HCT116 (cell line): ENCODE measurements at regions not wholly inside any gene's neighbourhood (a gene's known extent, or its start where the extent isn't known, plus 50 kb on each side); places are given as distances from the start of the nearest gene placed in this dataset.

Experiments
- ATAC-seq: fragments of 200-7000 bp; cut with Tn5 transposase; 2 replicates; pipeline ENCODE4 v1.9.1; 2020; ENCODE audit warnings: mild to moderate bottlenecking, moderate library complexity
- BruUV-seq: library from RNA; stranded (reverse); fragments of 400-500 nt; replicated peaks from 2 replicates; lab custom pipeline; 2021; lab: Mats Ljungman, UMichigan
- CTCF ChIA-PET: fragments of 300-600 bp; sonication (Branson Sonifier 250); formaldehyde crosslinking; loops from one replicate; lab custom pipeline; 2021; ENCODE audit warnings: antibody characterized with exemption; lab: Charles Lee
- POLR2A ChIA-PET: fragments of 300-600, 350-600 bp; sonication (Branson Sonifier 250); formaldehyde crosslinking; loops from one replicate; lab custom pipeline; 2021; ENCODE audit warnings: antibody characterized with exemption; lab: Charles Lee
- RAD21 ChIA-PET, 2 experiments: fragments of 300-600 bp; sonication (Branson Sonifier 250); formaldehyde crosslinking; loops; one replicate each; lab custom pipeline; 2023; ENCODE audit warnings: low total read pairs in 2 of 2; ENCODE audit not compliant: uncharacterized antibody in 2 of 2, unreplicated experiment in 2 of 2, low non-redundant PET in 1 of 2; lab: Charles Lee
- DNase-seq: peaks from one replicate; pipeline ENCODE4 v3.0.0-alpha.2; 2010; ENCODE audit warnings: low read depth, low spot score
- H2AFZ ChIP-seq: fragments of 200-600 bp; shearing (Covaris generic), sonication (generic); 2 replicates; pipeline ENCODE4 v1.6.1; 2017; ENCODE audit warnings: low read depth, mixed run types, mixed read lengths, antibody characterized with exemption, low read length; ENCODE audit not compliant: poor library complexity, severe bottlenecking
- H3K27ac ChIP-seq: 2 replicates; pipeline ENCODE4 v1.5.1; 2012; ENCODE audit warnings: low read depth, low read length
- H3K27me3 ChIP-seq: fragments of 200-600 bp; sonication (generic); 2 replicates; pipeline ENCODE4 v1.6.1; 2016; ENCODE audit warnings: mixed run types, low read length, mixed read lengths; ENCODE audit not compliant: insufficient read depth
- H3K36me3 ChIP-seq, 2 experiments: fragments of 200-500 bp in 1 of 2; fragments of 200-600 bp in 1 of 2; sonication (Bioruptor generic) in 1 of 2; sonication (generic) in 1 of 2; 2 replicates each; pipeline versions ENCODE4 v1.5.1 to v1.6.1; 2014 to 2016; ENCODE audit warnings: low read length in 2 of 2, inconsistent platforms in 1 of 2, mixed read lengths in 1 of 2, mixed run types in 1 of 2; ENCODE audit not compliant: insufficient read depth in 2 of 2, control insufficient read depth in 1 of 2
- H3K4me1 ChIP-seq, 2 experiments: fragments of 200-600 bp in 1 of 2; sonication (generic) in 1 of 2; 2 replicates each; pipeline versions ENCODE4 v1.5.1 to v1.6.1; 2012 to 2017; ENCODE audit warnings: low read length in 2 of 2, inconsistent platforms in 1 of 2, mild to moderate bottlenecking in 1 of 2, mixed read lengths in 1 of 2, mixed run types in 1 of 2, moderate library complexity in 1 of 2; ENCODE audit not compliant: insufficient read depth in 2 of 2, control insufficient read depth in 1 of 2
- H3K4me2 ChIP-seq: fragments of 200-600 bp; sonication (generic); 2 replicates; pipeline ENCODE4 v1.6.1; 2017; ENCODE audit warnings: mixed run types, low read length, mixed read lengths
- H3K4me3 ChIP-seq, 2 experiments: fragments of 200-600 bp in 1 of 2; sonication (generic) in 1 of 2; replicated peaks in 1 of 2; 2 replicates each; pipeline ENCODE4 v1.5.1; 2011 to 2016; ENCODE audit warnings: low read length in 2 of 2, control low read depth in 1 of 2, low read depth in 1 of 2, mild to moderate bottlenecking in 1 of 2, mixed read lengths in 1 of 2, mixed run types in 1 of 2
- H3K79me2 ChIP-seq: fragments of 200-600 bp; sonication (generic); 2 replicates; pipeline ENCODE4 v1.6.1; 2017; ENCODE audit warnings: mild to moderate bottlenecking, mixed run types, low read length, moderate library complexity, mixed read lengths; ENCODE audit not compliant: insufficient read depth
- H3K9ac ChIP-seq: fragments of 200-600 bp; sonication (generic); 2 replicates; pipeline ENCODE4 v1.6.1; 2016; ENCODE audit warnings: low read length, mixed read lengths
- H3K9me2 ChIP-seq: fragments of 200-600 bp; sonication (generic), shearing (Covaris generic); 2 replicates; pipeline ENCODE4 v1.6.1; 2017; ENCODE audit warnings: mixed run types, mild to moderate bottlenecking, moderate library complexity; ENCODE audit not compliant: insufficient read depth
- H3K9me3 ChIP-seq, 2 experiments: fragments of 200-500 bp in 1 of 2; fragments of 200-600 bp in 1 of 2; sonication (Bioruptor generic) in 1 of 2; sonication (generic) in 1 of 2; 2 replicates each; pipeline ENCODE4 v1.6.1; 2014 to 2017; ENCODE audit warnings: low read length in 2 of 2, mixed read lengths in 2 of 2, inconsistent platforms in 1 of 2, low read depth in 1 of 2, mild to moderate bottlenecking in 1 of 2, mixed run types in 1 of 2, moderate library complexity in 1 of 2; ENCODE audit not compliant: control insufficient read depth in 1 of 2, insufficient read depth in 1 of 2
- H4K20me1 ChIP-seq: fragments of 200-600 bp; sonication (generic), shearing (Covaris generic); 2 replicates; pipeline ENCODE4 v1.6.1; 2017; ENCODE audit warnings: mixed run types, mild to moderate bottlenecking, moderate library complexity; ENCODE audit not compliant: insufficient read depth
- ATF3 ChIP-seq: IDR thresholded peaks from 2 replicates; pipeline ENCODE4 v1.6.1; 2012
- CBX3 ChIP-seq: IDR thresholded peaks from 2 replicates; pipeline ENCODE4 v1.6.1; 2012; ENCODE audit warnings: low read depth
- CEBPB ChIP-seq: IDR thresholded peaks from 2 replicates; pipeline ENCODE4 v1.6.1; 2012; ENCODE audit warnings: low read depth
- ELF1 ChIP-seq: IDR thresholded peaks from 2 replicates; pipeline ENCODE4 v1.6.1; 2012; ENCODE audit warnings: low read depth, borderline replicate concordance
- EZH2 ChIP-seq: fragments of 200-600 bp; sonication (generic); IDR thresholded peaks from 2 replicates; pipeline ENCODE4 v1.6.1; 2017; ENCODE audit warnings: antibody characterized with exemption, mixed run types
- EZH2phosphoT487 ChIP-seq: fragments of 200-600 bp; IDR thresholded peaks from 2 replicates; pipeline ENCODE4 v1.6.1; 2018; ENCODE audit warnings: antibody characterized with exemption, borderline replicate concordance
- JUND ChIP-seq: IDR thresholded peaks from 2 replicates; pipeline ENCODE4 v1.6.1; 2012
- POLR2AphosphoS5 ChIP-seq: IDR thresholded peaks from 2 replicates; pipeline ENCODE4 v1.6.1; 2011; ENCODE audit warnings: mild to moderate bottlenecking, low read depth, low read length, moderate library complexity
- RAD21 ChIP-seq: IDR thresholded peaks from 2 replicates; pipeline ENCODE4 v1.6.1; 2012; ENCODE audit warnings: low read depth, mild to moderate bottlenecking
- SRF ChIP-seq: IDR thresholded peaks from 2 replicates; pipeline ENCODE4 v1.6.1; 2012; ENCODE audit warnings: low read depth
- TCF7L2 ChIP-seq: IDR thresholded peaks from 2 replicates; pipeline ENCODE4 v1.7.0; 2011; ENCODE audit warnings: borderline replicate concordance, inconsistent platforms; ENCODE audit not compliant: insufficient read depth, insufficient read length; ENCODE audit errors: extremely low read depth
- YY1 ChIP-seq: IDR thresholded peaks from 2 replicates; pipeline ENCODE4 v1.6.1; 2011; ENCODE audit warnings: low read length, low read depth, moderate library complexity, mild to moderate bottlenecking; ENCODE audit not compliant: insufficient replicate concordance; ENCODE audit errors: extremely low read depth
- ZFX ChIP-seq: fragments of 450-650 bp; IDR thresholded peaks from 2 replicates; pipeline ENCODE4 v1.6.1; 2017
- intact Hi-C: fragments of 100-400 bp; cut with micrococcal nuclease; formaldehyde crosslinking; loops from 2 replicates; pipeline ENCODE4 v1.10.0; 2022
- TF ChIP-seq, protein P1 (sequence below): IDR thresholded peaks from 2 replicates; pipeline ENCODE4 v1.6.1; 2012
- TF ChIP-seq, protein P2 (sequence below): IDR thresholded peaks from 2 replicates; pipeline ENCODE4 v1.6.1; 2012; ENCODE audit warnings: low read depth

GRCh38 chr10:4069491-4069890 is 284.5 kb upstream of the KLF6 start:
- H3K27ac ChIP-seq, result no peak overlapping the region
- intact Hi-C loops, result no loop called here

More at GRCh38 chr10:4069491-4069890, 284.5 kb upstream of the KLF6 start:
- ChIA-PET RAD21 (no interaction called here), POLR2A (no interaction called here), CTCF (no interaction called here)
- no peaks in the 10 kb centered on the region for H3K9me2 ChIP-seq
- no peak for ATAC-seq
- no peak overlapping the region for H3K4me2 ChIP-seq
- TF ChIP-seq ATF3 (no peak), CEBPB (no peak), POLR2AphosphoS5 (no peak), RAD21 (no peak), EZH2phosphoT487 (no peak), CBX3 (no peak), YY1 (no peak), ELF1 (no peak), ZFX (no peak), JUND (no peak), EZH2 (no peak), TCF7L2 (no peak), SRF (no peak)
- TF ChIP-seq, protein P1, sequence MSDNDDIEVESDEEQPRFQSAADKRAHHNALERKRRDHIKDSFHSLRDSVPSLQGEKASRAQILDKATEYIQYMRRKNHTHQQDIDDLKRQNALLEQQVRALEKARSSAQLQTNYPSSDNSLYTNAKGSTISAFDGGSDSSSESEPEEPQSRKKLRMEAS, result no peak
- TF ChIP-seq, protein P2, sequence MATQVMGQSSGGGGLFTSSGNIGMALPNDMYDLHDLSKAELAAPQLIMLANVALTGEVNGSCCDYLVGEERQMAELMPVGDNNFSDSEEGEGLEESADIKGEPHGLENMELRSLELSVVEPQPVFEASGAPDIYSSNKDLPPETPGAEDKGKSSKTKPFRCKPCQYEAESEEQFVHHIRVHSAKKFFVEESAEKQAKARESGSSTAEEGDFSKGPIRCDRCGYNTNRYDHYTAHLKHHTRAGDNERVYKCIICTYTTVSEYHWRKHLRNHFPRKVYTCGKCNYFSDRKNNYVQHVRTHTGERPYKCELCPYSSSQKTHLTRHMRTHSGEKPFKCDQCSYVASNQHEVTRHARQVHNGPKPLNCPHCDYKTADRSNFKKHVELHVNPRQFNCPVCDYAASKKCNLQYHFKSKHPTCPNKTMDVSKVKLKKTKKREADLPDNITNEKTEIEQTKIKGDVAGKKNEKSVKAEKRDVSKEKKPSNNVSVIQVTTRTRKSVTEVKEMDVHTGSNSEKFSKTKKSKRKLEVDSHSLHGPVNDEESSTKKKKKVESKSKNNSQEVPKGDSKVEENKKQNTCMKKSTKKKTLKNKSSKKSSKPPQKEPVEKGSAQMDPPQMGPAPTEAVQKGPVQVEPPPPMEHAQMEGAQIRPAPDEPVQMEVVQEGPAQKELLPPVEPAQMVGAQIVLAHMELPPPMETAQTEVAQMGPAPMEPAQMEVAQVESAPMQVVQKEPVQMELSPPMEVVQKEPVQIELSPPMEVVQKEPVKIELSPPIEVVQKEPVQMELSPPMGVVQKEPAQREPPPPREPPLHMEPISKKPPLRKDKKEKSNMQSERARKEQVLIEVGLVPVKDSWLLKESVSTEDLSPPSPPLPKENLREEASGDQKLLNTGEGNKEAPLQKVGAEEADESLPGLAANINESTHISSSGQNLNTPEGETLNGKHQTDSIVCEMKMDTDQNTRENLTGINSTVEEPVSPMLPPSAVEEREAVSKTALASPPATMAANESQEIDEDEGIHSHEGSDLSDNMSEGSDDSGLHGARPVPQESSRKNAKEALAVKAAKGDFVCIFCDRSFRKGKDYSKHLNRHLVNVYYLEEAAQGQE, result no peak
- peaks cover 0 to 11% of the 10 kb centered on the region in 2 experiments; a peak in 1 of 4 replicates for H3K4me1 ChIP-seq
- no peak overlapping the region for H3K9ac ChIP-seq
- BruUV-seq, result no TSS peak
- H3K9me3 ChIP-seq, result no peaks in the 10 kb centered on the region
- no peaks in the 10 kb centered on the region for H3K36me3 ChIP-seq
- H3K4me3 ChIP-seq, result no peak overlapping the region
- no peak overlapping the region for H2AFZ ChIP-seq
- no peaks in the 10 kb centered on the region for H3K79me2 ChIP-seq
- no peak for DNase-seq
- no peaks in the 10 kb centered on the region for H3K27me3 ChIP-seq
- no peaks in the 10 kb centered on the region for H4K20me1 ChIP-seq
